NCI-H1694 (cell line): ENCODE measurements at regions not wholly inside any gene's neighbourhood (a gene's known extent, or its start where the extent isn't known, plus 50 kb on each side); places are given as distances from the start of the nearest gene placed in this dataset.

ENCODE experiments used
- DNase-seq: peaks from one replicate; lab custom pipeline; 2025; lab: John Stamatoyannopoulos, UW

DNA sequence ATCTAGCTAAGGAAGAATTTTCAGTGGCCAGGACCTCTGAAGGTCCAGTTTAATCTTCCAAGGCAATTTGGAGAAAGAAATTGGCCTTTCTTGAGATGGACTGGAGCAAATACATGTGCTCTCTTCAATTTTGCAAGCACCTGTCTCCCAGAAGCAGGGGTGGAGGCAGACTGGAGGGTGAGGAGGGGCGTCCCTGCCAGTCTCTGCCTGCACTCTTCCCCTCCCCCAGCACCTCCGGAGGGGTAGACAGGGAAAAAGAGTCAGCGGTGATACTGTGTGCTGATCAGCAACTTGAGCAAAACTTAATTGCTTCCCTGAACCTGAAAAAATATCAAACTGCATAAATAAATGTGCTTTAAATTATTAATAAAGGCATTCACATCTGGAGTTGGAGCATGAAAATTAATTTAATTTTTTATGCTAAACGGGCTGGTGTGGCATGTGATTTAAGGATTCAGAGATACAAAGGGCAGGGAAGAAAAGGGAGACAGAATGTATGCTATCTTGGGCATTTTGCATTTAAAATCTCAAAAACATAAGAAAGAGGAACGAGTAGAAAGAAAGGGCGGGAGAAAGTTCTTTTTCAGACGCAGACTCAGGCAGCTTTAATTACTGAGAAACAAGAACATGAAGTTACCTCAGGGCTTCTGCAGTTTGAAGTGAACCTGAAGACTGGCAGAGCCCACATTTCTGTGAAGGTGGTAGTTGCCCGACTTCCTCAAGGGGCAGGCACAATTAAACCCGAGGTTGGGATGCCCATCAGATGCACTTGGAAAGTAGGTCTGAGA is 319.7 kb downstream of the UACA start:
- DNase-seq, result no peak

DNA sequence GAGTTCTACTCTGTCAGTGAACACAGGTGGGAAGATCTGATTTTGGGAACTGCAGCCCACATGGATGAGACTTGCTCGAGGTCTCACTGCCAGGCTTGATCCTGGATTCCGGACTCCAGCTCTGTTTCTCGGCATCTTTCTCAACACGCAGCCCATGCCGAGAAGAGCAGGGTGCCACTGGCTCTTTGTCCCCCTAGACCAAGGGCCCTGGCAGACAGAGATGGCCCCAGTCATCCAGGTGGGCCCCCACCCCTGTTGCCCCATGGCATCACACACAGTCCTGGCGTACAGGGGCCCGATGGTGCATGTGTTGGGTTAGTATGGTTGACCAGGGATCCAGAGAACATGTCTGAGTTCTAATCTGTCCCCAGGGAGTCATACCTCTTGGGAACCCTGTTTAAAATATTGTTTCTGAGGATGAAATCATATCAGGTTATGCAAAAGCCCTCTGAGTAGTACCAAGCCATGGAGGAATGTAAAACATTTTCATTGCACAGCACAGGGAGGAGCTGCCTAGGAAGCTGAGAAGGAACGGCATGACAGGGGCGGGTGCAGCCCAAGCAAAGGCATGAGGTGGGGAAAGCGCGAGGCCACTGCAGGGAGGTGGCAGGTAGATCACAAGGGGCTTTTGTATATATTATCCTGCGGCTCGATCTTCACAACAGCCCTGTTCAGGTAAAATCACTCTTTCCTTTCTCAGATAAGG is 320.6 kb downstream of the UACA start:
- no peak for DNase-seq

DNA sequence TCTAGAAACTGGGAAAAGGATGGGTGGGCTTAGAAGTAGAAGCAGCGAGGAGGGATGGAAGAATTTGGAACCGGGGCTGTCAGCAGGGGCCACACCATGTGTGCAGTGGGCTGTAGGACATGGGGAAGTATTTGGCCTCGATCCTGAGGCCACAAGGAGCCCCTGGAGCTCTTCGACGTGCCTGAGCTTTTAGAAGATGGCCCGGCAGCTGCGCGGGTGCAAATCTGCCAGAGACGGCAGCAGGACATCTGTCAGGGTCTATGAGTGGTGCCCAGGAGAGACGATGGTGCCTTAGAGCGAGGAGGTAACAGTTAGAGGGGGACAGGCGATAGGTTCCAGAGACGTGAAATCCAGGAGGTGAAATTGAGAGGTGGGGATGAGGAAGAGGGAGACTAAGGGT is 321.1 kb downstream of the UACA start:
- DNase-seq, result no peak

DNA sequence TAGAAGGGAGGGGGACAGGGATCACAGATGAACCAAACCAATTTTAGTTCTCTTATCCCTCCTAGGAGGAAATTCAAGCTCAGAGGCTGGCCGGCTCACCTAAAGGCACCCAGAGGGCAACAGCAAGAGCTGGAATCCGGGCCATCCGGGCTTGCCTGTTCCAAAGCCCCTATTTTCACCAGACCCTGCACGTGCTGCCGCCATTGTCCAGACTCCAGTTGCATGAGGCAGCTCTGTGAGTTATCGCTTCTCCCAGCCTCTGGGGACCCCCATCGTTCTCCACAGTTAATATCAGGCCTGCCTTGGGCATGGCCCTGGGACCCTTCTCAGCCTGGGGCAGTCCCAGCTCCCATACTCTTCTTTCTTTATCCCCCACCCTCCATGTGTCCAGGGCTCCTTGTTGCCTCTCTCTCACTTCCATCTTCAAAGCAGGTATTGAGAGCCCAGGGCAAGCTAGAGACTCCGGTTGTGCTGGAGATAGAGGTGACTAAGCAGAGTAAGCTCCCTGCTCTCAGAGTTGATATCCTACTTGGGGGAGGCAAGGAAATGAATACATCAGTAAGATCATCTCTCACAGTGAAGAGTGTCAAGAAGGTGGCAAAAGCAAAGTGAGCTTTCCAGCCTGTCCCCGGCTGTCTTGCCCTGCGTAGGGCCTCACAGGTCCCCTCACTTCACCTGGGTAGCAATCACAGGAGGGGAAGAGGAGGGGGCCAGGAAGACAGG is 322.8 kb downstream of the UACA start:
- no peak for DNase-seq

DNA sequence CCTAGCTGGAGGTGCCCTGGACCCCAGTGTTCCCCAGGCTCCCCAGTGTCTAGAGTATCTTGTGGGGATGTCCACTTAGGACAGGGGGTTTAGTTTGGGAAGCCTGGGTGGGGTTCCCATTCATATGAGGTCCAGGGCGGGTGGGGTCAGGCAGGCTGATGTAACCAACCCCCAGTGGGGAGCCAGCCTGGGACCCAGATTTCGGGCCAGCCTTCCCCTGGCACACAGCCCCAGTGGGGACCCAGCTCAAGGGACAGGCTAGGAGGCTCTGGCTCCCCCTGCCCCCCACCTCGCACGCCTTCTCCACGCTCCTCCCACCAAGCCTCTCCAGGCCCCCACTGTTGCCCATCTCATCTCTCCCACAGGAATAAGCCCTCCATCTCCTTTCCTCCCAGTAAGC is 323.5 kb downstream of the UACA start:
- no peak for DNase-seq

DNA sequence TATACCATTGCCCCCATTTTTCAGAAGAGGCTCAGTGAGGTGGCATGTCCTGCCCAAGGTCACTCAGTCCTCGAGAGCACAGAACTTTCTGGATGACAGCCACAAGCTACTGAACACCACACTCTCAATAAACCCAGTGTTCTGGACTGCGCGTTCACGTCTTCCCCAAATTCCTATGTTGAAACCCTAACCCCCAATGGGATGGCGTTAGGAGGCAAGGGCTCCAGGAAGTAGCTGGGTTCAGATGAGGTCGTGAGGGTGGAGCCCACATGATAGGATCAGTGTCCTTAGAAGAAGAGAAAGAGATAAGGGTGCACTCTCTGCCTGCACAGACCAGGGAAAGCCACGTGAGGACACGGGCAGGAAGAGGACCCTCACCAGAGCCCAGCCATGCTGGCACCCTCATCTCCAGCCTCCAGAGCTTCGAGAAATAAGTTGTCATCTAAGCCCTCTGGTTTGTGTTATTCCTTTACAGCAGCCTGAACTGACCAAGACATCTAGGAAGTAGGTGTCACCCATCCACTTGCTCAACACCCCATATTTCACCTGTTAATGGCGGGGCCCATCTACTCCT is 324.0 kb downstream of the UACA start:
- no peak for DNase-seq

DNA sequence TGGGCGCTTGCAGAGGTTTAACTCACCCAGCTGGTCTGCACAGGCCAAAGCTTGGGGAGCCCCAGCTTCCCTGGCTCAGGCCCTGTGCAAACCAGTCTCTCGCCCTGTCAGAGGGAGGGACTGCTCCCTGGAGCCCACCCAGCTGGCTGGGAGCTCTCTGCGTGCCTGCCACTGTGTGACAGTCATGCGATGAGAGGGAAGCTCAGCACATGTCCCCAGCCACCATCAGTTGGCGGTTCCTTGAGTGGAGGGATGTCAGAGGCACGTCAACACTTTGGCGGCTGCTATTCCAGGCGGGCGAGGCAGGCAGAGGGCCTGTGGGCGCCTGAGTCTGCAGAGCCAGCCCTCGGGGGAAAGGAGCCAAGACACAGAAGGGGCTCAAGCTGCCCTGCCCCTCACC is 324.6 kb downstream of the UACA start:
- no peak for DNase-seq

DNA sequence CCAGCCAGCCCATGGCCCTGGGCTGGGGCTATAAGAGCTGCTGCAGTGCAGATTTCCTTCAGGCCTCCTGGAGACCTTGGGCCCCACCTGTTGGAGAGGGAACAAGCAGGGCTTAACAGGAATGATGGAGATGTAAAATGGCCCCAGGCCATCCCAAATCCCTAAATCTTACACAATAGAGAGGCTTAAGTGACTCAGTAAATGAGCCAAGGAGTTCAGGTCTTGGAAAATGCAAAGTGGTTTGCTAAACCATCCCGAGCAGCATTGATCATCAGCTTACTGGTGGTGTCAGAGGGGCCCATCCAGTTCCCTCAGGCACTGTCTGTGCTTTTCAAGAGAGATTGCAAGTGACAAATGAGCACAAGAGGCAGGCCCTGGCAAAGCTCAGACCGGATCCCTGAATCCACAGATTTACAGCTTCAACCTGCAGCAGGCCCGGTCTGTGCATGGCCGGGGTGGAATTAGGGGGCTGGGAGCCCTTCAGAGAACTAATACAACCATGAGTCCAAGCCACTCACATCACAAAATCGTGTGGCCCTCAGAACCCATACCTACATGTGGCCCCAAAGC is 325.4 kb downstream of the UACA start:
- DNase-seq, result no peak

DNA sequence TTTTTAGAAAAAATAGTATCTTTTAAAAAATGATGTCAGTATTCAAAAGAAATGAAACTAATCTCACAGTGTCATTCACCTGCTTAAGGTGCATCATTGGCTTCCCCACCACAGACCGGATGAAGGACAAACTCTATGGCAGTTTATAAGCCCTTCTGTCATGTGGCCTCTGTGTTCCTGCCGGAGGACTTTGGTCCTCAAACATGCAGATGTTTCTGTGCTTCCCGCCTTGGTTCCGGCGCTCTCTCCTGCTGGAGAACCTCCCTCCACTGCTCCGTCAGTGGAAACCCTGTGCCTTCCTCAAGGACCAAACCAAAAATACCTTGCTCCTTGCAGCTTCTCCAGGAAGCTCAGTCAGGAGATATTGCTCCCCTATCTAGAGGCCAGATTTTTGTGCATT is 326.3 kb downstream of the UACA start:
- no peak for DNase-seq

DNA sequence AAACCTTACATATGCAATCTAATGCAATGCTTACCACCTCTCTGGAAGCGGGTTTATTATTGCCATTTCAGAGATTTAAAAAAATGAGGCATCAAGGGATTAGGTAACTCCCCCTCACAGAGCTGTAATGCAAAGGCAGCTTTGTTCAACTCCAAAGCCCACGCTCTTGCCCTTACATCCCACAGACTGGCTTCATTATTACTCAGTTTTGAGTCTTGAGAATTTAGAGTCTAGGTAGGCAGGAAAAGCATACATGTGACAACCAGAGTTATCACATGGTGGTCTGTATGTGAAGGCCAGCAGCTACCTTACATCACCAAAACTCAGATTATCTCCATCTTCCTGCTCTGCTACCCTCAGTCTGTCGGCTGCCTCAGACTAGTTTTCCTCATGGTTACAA is 326.9 kb downstream of the UACA start:
- DNase-seq, result no peak

DNA sequence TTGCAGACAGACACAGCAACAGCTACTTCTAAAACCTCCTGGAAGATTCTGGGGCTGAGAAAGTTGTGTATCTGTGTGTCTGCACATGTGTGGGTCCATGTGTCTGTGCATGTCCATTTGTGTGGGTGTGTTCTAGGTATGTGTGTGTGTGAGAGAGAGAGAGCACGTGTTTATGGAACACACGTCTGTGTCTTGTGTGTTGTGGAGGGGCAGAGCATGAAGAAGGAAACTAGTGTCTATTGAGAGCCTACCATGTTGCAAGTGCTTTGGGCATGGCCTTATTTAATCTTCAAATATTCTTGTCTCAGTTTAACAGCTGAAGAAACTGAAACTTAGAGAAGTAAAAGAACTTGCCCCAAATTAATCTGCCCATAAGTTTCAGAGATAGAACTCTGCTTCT is 327.5 kb downstream of the UACA start:
- no peak for DNase-seq

DNA sequence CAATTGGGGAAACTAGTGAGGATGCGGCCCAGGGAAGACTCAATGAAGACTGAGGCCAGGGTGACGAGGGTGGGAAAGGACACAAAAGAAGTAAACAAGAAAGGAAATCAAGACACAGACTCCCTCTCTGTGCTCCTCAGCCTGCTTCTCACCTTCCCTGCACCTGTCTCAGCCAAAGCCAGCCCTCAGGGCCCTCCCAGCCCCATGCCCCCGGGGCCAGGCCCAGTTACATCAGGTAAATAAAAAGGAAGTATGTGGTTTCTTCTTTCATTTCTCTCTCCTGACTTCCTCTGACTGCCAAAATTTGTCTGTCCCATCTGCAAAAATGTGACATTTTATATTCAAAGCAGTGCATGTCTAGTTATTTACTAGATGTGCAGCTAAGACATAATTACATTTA is 328.0 kb downstream of the UACA start:
- DNase-seq, result no peak

DNA sequence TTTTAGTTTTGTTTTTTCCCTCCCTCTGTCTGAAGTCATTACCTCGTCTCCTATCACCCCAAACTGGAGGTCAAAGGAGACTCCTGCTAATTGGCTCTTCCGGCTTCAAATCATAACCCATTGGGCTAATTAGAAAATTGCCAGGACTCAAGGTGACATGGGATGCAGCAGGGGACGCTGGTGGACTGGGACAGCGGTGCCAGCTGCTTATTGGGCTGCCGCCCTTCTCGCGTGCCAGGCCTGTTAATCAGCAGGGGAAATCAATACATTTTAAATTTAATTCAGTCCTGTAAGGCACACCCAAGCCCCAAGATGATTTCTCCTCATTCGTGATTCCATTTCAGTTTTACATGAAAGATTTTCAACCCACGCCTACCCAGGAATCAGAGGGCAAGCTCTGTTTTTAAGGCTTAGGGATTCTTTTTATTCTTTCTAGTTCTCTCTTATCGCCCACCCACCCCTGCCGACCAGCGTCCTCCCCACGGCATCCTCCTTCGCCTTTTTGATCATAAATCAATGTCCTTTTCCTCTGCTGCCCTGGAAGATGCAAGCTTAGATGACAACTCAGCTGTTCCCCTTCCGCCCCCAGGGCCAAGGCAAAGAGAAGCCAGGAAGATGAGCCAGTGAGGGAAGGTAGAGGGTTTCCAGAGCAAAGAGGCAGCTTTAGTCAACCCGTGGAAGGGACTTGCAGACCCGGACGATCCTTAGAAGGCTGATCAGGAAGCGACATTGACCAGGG is 329.6 kb downstream of the UACA start:
- no peak for DNase-seq

DNA sequence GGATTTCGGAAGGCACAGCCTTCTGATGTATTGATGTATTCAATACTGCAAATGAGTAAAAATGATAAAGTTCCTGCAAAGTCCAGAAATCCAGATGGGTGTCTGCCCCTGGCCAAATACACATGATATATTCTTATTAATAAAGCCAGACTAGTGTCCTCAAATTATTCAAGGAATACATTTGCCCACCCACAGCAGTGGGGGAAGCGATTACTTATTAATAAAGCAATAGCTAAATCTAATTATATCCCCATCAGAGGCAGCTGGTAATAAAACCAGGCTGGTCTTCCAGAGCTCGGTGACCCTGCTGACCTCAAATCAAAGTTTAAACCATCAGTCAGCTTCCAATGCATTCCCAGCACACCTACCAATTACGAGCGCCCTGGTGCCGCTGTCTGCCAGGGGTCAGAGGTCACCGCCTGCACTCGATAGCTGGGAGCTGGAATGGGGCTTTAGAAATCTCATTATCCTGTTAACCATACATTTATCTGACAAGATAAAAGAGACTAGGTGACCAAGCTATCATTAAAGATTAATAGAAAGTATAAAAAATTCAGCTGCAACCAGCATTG is 330.3 kb downstream of the UACA start:
- no peak for DNase-seq

DNA sequence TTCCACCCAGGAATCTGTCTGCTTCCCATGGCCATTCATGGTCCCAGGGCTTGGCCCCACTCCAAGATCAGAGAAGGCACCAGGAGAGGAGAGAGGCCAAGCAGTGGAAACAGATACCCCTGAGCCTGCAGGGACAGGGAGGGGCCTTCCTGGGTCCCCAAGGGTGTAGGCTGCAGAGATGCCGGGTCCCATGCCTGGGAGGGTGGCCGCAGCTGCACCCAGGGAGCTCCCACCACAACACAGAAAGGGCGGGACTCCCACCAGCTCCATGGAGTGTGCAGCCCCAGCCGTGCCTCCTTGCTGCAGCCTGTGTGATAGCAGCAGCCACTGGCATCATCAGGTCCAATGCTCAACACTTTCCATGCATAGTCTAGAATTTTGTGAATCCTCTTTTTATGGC is 331.5 kb downstream of the UACA start:
- DNase-seq, result no peak

DNA sequence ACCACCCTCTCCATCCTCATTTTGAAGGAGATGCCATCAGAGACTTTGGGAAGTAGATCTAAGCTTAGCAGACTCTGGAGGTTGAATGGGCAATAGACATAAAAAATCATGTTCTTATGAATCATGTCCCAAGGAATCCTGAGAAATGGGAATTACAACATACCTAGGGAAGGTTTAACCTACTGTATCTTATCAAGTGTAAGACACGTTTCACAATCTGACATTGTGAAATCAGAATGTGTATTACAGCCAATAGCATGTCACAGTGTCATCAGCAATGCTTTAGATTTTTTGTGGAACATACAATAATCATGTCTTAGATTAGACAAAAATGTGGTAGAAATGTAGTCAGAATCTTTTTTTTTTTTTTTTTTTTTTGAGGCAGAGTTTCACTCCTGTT is 332.4 kb upstream of the TLE3 start:
- DNase-seq, result no peak

DNA sequence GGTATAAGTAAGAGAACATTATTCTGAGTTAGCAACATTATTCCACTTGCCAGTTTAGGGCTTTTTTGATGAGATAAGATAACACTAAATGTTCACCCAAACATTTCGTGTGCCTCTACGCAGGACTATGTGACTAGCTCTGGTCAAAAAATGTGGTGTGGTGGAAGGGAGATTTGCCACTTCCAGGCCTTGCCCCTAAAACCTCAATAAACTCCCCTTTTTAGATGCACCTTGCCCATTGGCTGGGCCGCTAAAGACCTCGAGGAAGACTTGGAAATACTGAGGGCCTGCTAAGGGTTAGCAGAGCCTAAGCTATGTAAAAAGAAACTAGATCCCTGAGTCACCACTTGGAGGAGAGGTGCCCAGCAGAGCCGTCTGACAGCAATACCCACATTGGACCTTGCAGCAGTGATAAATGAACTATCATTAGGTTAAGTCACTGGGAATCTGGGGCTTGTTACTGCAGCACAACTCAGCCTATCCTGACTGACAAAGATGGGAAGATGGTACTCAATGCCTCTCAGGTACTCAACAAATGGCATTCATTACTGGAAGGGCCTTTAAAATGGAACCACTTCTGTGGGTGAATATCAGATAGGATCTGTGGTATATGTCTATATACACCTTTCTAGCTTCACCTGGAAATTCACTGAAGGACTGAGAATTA is 331.5 kb upstream of the TLE3 start:
- DNase-seq, result no peak

DNA sequence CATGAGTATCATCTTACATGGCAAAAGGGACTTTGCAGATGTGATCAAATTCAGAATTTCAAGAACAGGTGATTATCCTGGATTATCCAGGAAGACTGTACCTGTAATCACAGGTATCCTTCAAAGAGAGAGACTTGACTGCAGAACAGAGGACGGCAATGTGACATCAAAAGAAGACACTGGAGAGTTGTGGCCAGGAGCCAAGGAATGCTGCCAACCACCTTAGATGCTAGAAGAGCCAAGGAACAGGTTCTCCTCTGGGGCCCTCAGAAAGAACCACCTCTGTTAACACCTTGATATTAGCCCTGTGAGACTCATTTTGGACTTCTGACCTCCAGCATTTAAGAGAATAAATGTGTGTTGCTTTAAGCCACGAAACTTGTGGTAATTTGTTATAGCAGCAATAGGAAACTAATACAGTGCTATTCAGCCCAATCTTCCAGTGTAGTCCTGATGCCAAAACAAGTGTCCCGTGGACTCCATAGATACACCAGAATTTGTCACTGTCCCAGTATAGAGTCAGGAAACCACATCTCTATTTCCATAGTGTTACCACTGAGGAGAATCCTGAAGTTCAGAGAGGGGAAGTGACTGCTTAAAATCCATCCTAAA is 330.6 kb upstream of the TLE3 start:
- DNase-seq, result no peak

DNA sequence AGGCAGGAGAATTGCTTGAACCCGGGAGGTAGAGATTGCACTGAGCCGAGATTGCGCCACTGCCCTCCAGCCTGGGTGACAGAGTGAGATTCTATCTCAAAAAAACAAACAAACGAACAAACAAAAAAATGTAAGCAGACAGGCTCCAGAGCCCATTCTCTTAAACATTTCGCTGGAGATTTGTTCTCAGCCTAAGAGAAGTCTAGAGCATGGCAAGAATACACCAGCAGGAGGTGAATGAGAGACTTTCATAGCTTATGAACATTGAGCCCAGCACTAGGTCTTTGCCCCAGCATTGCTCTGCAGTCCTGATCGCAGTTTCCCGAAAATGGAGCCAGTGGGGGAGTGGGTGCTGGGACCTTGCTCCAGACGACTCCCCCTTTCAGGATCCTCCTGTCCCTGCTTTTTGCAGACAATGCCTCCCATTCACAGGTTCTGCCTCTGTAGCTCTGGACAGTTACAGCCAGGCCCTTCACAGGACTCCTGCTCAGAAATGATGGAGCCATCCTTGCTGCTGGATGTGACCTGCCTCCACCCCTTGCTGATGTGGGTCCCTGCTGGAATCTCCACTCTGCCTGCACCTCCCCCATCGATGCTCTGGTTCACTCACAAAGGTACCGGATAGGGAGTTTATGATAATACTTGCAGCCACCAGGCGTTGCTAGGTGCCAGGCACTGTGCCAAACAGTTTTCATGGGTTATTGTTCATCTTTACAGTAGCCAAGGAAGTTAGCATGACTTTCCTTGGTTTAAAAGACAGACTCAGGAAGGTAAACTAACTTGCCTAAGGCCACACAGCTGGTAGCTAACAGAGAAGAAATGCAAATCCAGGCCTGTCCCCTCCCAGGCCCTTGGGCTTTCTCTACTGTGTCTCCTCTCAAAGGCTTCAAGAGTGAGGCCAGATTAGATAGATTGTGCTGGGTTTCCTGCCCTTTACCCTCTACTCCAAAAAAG is 329.7 kb upstream of the TLE3 start:
- no peak for DNase-seq
